HEK293 (cell line): ENCODE measurements at regions not wholly inside any gene's neighbourhood (a gene's known extent, or its start where the extent isn't known, plus 50 kb on each side); places are given as distances from the start of the nearest gene placed in this dataset.

Experiments
- CTCF ChIA-PET: fragments of 350-600 bp; formaldehyde crosslinking; extraction: SDS; loops from one replicate; lab custom pipeline; 2021; ENCODE audit warnings: antibody characterized with exemption; lab: Yijun Ruan, JAX
- POLR2A ChIA-PET: fragments of 300-600 bp; formaldehyde crosslinking; extraction: SDS; loops from one replicate; lab custom pipeline; 2020; ENCODE audit warnings: antibody characterized with exemption, inconsistent platforms; lab: Yijun Ruan, JAX
- H3K27ac ChIP-seq: fragments of 200-500 bp; sonication (Bioruptor generic); 2 replicates; pipeline ENCODE4 v1.5.1; 2014; ENCODE audit warnings: low read depth, low read length, control low read depth, inconsistent platforms; ENCODE audit errors: extremely low read depth
- H3K36me3 ChIP-seq, 2 experiments: fragments of 200-500 bp in 1 of 2; sonication (Bioruptor generic) in 1 of 2; 1 replicate in 1 of 2; 2 replicates in 1 of 2; pipeline ENCODE4 v1.5.1; 2014 to 2017; ENCODE audit warnings: inconsistent platforms in 2 of 2, low read length in 2 of 2; ENCODE audit not compliant: control insufficient read depth in 2 of 2, insufficient read depth in 1 of 2
- H3K4me1 ChIP-seq: fragments of 200-500 bp; sonication (Bioruptor generic); 2 replicates; pipeline ENCODE4 v1.5.1; 2014; ENCODE audit warnings: mild to moderate bottlenecking, low read length, inconsistent platforms; ENCODE audit not compliant: control insufficient read depth, insufficient read depth
- H3K4me3 ChIP-seq: 2 replicates; pipeline ENCODE4 v1.5.1; 2011; ENCODE audit warnings: low read depth, mild to moderate bottlenecking, control low read depth, low read length, moderate library complexity
- H3K9me3 ChIP-seq: fragments of 200-500 bp; sonication (Bioruptor generic); 2 replicates; pipeline ENCODE4 v1.5.1; 2014; ENCODE audit warnings: low read depth, low read length, inconsistent platforms; ENCODE audit not compliant: control insufficient read depth, insufficient read depth
- ATF2 ChIP-seq: fragments of 450-650 bp; formaldehyde crosslinking; IDR thresholded peaks from 2 replicates; pipeline ENCODE4 v1.5.1; 2016; ENCODE audit warnings: missing biosample characterization, missing genetic modification characterization, low read depth
- KLF8 ChIP-seq: fragments of 450-650 bp; formaldehyde crosslinking; IDR thresholded peaks from 2 replicates; pipeline ENCODE4 v1.5.1; 2016; ENCODE audit warnings: missing biosample characterization, missing genetic modification characterization
- PBX3 ChIP-seq: sonication (generic); formaldehyde crosslinking; IDR thresholded peaks from 2 replicates; pipeline ENCODE4 v1.8.1; 2022; ENCODE audit warnings: mild to moderate bottlenecking, moderate library complexity, missing genetic modification reagents
- PRDM10 ChIP-seq: fragments of 450-650 bp; formaldehyde crosslinking; IDR thresholded peaks from 2 replicates; pipeline ENCODE4 v1.5.1; 2016; ENCODE audit warnings: missing biosample characterization, missing genetic modification characterization
- TRIM28 ChIP-seq: IDR thresholded peaks from 2 replicates; pipeline ENCODE4 v1.6.1; 2011; ENCODE audit warnings: low read length, control low read depth, borderline replicate concordance
- ZBTB8A ChIP-seq: fragments of 450-650 bp; formaldehyde crosslinking; IDR thresholded peaks from 2 replicates; pipeline ENCODE4 v1.5.1; 2016; ENCODE audit warnings: missing biosample characterization, missing genetic modification characterization
- ZIC2 ChIP-seq: fragments of 450-650 bp; formaldehyde crosslinking; IDR thresholded peaks from 2 replicates; pipeline ENCODE4 v1.5.1; 2016; ENCODE audit warnings: missing biosample characterization, missing genetic modification characterization
- ZNF16 ChIP-seq: fragments of 450-650 bp; formaldehyde crosslinking; IDR thresholded peaks from 2 replicates; pipeline ENCODE4 v1.5.1; 2016; ENCODE audit warnings: low read depth, missing biosample characterization, missing genetic modification characterization
- ZNF239 ChIP-seq: fragments of 450-650 bp; formaldehyde crosslinking; IDR thresholded peaks from 2 replicates; pipeline ENCODE4 v1.5.1; 2016; ENCODE audit warnings: missing biosample characterization, missing genetic modification characterization
- ZNF280C ChIP-seq: fragments of 450-650 bp; formaldehyde crosslinking; IDR thresholded peaks from 2 replicates; pipeline ENCODE4 v1.5.1; 2016; ENCODE audit warnings: missing biosample characterization, missing genetic modification characterization
- ZNF530 ChIP-seq: fragments of 450-650 bp; formaldehyde crosslinking; IDR thresholded peaks from 2 replicates; pipeline ENCODE4 v1.5.1; 2016; ENCODE audit warnings: low read depth, missing biosample characterization, missing genetic modification characterization
- ZNF561 ChIP-seq: fragments of 450-650 bp; IDR thresholded peaks from 2 replicates; pipeline ENCODE4 v1.5.1; 2018; ENCODE audit warnings: missing biosample characterization, missing genetic modification characterization, borderline replicate concordance
- ZNF660 ChIP-seq: fragments of 450-650 bp; IDR thresholded peaks from 2 replicates; pipeline ENCODE4 v1.5.1; 2018; ENCODE audit warnings: missing biosample characterization, mild to moderate bottlenecking, missing genetic modification characterization
- ZNF776 ChIP-seq: fragments of 450-650 bp; formaldehyde crosslinking; IDR thresholded peaks from 2 replicates; pipeline ENCODE4 v1.5.0; 2017; ENCODE audit warnings: missing biosample characterization, missing genetic modification characterization, borderline replicate concordance
- TF ChIP-seq, protein P1 (sequence below): fragments of 450-650 bp; formaldehyde crosslinking; IDR thresholded peaks from 2 replicates; pipeline ENCODE4 v1.5.1; 2016; ENCODE audit warnings: missing biosample characterization, missing genetic modification characterization
- TF ChIP-seq, protein P2 (sequence below): fragments of 450-650 bp; IDR thresholded peaks from 2 replicates; pipeline ENCODE4 v1.5.1; 2018; ENCODE audit warnings: missing biosample characterization, mild to moderate bottlenecking, missing genetic modification characterization
- TF ChIP-seq, protein P3 (sequence below): fragments of 450-650 bp; formaldehyde crosslinking; IDR thresholded peaks from 2 replicates; pipeline ENCODE4 v1.5.1; 2016; ENCODE audit warnings: missing biosample characterization, missing genetic modification characterization

- TF ChIP-seq, protein P1, sequence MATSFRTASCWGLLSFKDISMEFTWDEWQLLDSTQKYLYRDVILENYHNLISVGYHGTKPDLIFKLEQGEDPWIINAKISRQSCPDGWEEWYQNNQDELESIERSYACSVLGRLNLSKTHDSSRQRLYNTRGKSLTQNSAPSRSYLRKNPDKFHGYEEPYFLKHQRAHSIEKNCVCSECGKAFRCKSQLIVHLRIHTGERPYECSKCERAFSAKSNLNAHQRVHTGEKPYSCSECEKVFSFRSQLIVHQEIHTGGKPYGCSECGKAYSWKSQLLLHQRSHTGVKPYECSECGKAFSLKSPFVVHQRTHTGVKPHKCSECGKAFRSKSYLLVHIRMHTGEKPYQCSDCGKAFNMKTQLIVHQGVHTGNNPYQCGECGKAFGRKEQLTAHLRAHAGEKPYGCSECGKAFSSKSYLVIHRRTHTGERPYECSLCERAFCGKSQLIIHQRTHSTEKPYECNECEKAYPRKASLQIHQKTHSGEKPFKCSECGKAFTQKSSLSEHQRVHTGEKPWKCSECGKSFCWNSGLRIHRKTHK (tag by site-specific recombination), result no peak
- TF ChIP-seq, protein P2, sequence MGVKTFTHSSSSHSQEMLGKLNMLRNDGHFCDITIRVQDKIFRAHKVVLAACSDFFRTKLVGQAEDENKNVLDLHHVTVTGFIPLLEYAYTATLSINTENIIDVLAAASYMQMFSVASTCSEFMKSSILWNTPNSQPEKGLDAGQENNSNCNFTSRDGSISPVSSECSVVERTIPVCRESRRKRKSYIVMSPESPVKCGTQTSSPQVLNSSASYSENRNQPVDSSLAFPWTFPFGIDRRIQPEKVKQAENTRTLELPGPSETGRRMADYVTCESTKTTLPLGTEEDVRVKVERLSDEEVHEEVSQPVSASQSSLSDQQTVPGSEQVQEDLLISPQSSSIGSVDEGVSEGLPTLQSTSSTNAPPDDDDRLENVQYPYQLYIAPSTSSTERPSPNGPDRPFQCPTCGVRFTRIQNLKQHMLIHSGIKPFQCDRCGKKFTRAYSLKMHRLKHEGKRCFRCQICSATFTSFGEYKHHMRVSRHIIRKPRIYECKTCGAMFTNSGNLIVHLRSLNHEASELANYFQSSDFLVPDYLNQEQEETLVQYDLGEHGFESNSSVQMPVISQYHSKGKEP (tag by site-specific recombination), result no peak
- TF ChIP-seq, protein P3, sequence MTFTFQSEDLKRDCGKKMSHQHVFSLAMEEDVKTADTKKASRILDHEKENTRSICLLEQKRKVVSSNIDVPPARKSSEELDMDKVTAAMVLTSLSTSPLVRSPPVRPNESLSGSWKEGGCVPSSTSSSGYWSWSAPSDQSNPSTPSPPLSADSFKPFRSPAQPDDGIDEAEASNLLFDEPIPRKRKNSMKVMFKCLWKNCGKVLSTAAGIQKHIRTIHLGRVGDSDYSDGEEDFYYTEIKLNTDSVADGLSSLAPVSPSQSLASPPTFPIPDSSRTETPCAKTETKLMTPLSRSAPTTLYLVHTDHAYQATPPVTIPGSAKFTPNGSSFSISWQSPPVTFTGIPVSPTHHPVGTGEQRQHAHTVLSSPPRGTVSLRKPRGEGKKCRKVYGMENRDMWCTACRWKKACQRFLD (tag by site-specific recombination), result no peak
- TF ChIP-seq ZIC2, result no peak
- TF ChIP-seq ZNF280C (tag by site-specific recombination), result no peak
- no peak for TF ChIP-seq ZNF660 (tag by site-specific recombination)
- TF ChIP-seq, all 188 proteins: peak for 0
Observed at GRCh38 chr18:59044855-59045254, 94.8 kb upstream of the SEC11C start (continued).

DNA sequence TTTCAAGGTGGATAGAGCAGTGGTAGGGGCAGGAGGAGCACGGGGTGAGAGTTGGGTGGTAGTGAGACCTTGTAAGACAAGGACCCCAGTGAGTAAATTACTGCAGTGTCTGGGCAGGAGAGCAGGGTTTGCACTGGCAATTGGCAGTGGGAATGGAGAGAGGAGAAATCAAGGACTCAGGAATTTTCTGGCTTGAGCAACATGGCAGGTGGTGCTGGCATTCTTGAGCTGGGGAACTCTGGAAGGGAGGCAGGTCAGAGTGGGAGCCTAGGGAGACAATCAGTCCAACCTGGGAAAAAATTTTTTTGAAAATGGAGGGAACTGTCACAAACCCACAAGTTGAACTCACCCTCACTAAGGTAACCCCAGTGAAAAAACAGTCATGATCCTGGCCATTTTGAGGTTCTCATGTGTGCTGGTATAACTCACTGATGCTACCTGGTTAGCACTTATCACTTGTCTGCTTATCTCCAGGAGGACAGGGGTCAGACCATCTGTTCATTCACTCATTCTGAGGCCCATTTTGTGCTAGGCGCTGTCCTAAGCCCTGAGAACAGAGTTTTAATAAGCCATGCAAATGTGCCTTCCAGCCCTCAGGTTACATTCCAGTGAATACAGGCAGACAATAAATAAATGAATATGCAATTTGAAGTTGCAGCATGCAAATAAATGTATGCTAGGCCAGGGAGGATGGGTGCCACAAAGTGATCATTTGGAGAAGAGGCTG lies 92.2 kb upstream of the SEC11C start:
- Histone ChIP-seq H3K36me3 (no peaks in the 10 kb centered on the region), H3K4me3 (no peak overlapping the region), H3K27ac (no peak overlapping the region), H3K9me3 (no peaks in the 10 kb centered on the region), H3K4me1 (peaks cover 7% of the 10 kb centered on the region)
- ChIA-PET CTCF (interaction anchor here (0.7 to 0.9 kb wide), 2 partner anchors 36 to 824 kb away, joined by 3 read pairs; no protein-coding TSS in a partner anchor), POLR2A (no interaction called here)
- TF ChIP-seq ZNF16 (tag by site-specific recombination) (no peak), KLF8 (tag by site-specific recombination) (no peak), TRIM28 (no peak), PBX3 (CRISPR knock-in tag) (no peak), ZNF776 (tag by site-specific recombination) (no peak), ZNF239 (no peak), ZNF530 (no peak), ATF2 (tag by site-specific recombination) (no peak), PRDM10 (tag by site-specific recombination) (no peak), ZBTB8A (no peak), ZNF561 (tag by site-specific recombination) (no peak)
